HepG2 (cell line): ENCODE measurements at regions not wholly inside any gene's neighbourhood (a gene's known extent, or its start where the extent isn't known, plus 50 kb on each side); places are given as distances from the start of the nearest gene placed in this dataset.

Source experiments
- ARNTL ChIP-seq: sonication (generic); formaldehyde crosslinking; IDR thresholded peaks from 2 replicates; pipeline ENCODE4 v1.4.0; 2020; ENCODE audit warnings: mild to moderate bottlenecking, missing genetic modification reagents
- CBX2 ChIP-seq, 2 experiments: fragments of 200-600 bp in 1 of 2; sonication (generic); formaldehyde crosslinking in 1 of 2; IDR thresholded peaks; 2 replicates each; pipeline versions ENCODE4 v1.7.0 to v1.8.1; 2018 to 2022; ENCODE audit warnings: low read depth in 2 of 2, low read length in 1 of 2, mild to moderate bottlenecking in 1 of 2, missing genetic modification reagents in 1 of 2
- EEA1 ChIP-seq: sonication (generic); formaldehyde crosslinking; IDR thresholded peaks from 2 replicates; pipeline ENCODE4 v1.5.1; 2020; ENCODE audit warnings: mild to moderate bottlenecking, missing genetic modification reagents, borderline replicate concordance
- ERF ChIP-seq: IDR thresholded peaks from 2 replicates; pipeline ENCODE4 v1.6.1; 2018; ENCODE audit warnings: missing biosample characterization, missing genetic modification reagents
- HHEX ChIP-seq: IDR thresholded peaks from 2 replicates; pipeline ENCODE4 v1.6.1; 2016; ENCODE audit warnings: control low read depth
- HNRNPK ChIP-seq: fragments of 200-400 bp; formaldehyde crosslinking; IDR thresholded peaks from 2 replicates; pipeline ENCODE4 v1.6.1; 2018; ENCODE audit warnings: low read length, low read depth, moderate library complexity, mild to moderate bottlenecking; ENCODE audit not compliant: poor library complexity, severe bottlenecking
- MED1 ChIP-seq: sonication (generic); formaldehyde crosslinking; IDR thresholded peaks from 2 replicates; pipeline ENCODE4 v1.4.0; 2020; ENCODE audit warnings: missing genetic modification reagents
- RFX5 ChIP-seq: IDR thresholded peaks from 2 replicates; pipeline ENCODE4 v1.6.1; 2011; ENCODE audit warnings: low read depth, low read length, improper control_type of control experiment
- SMARCC2 ChIP-seq: fragments of 450-650 bp; IDR thresholded peaks from 2 replicates; pipeline ENCODE4 v1.6.1; 2017; ENCODE audit warnings: antibody characterized with exemption, mild to moderate bottlenecking
- TEAD2 ChIP-seq: sonication (generic); formaldehyde crosslinking; IDR thresholded peaks from 2 replicates; pipeline ENCODE4 v1.9.0; 2021; ENCODE audit warnings: missing genetic modification reagents
- XBP1 ChIP-seq: sonication (generic); formaldehyde crosslinking; IDR thresholded peaks from 2 replicates; pipeline ENCODE4 v1.5.0; 2020; ENCODE audit warnings: missing genetic modification reagents
- ZNF383 ChIP-seq: sonication (generic); formaldehyde crosslinking; IDR thresholded peaks from 2 replicates; pipeline ENCODE4 v1.4.0; 2020; ENCODE audit warnings: missing genetic modification reagents, mild to moderate bottlenecking, borderline replicate concordance
- ZNF547 ChIP-seq: sonication (generic); formaldehyde crosslinking; IDR thresholded peaks from 2 replicates; pipeline ENCODE4 v1.5.1; 2020; ENCODE audit warnings: mild to moderate bottlenecking, missing genetic modification reagents
- ZNF772 ChIP-seq: sonication (generic); formaldehyde crosslinking; IDR thresholded peaks from 2 replicates; pipeline ENCODE4 v1.5.0; 2020; ENCODE audit warnings: mild to moderate bottlenecking, missing genetic modification reagents
- TF ChIP-seq, protein P1 (sequence below): sonication (generic); formaldehyde crosslinking; IDR thresholded peaks from 2 replicates; pipeline ENCODE4 v1.4.0; 2020; ENCODE audit warnings: missing genetic modification reagents, mild to moderate bottlenecking, borderline replicate concordance
- TF ChIP-seq, protein P2 (sequence below): sonication (generic); formaldehyde crosslinking; IDR thresholded peaks from 2 replicates; pipeline ENCODE4 v1.5.1; 2020; ENCODE audit warnings: mild to moderate bottlenecking, missing genetic modification reagents, moderate library complexity
- TF ChIP-seq, protein P3 (sequence below): sonication (generic); formaldehyde crosslinking; IDR thresholded peaks from 2 replicates; pipeline ENCODE4 v1.4.0; 2020; ENCODE audit warnings: mild to moderate bottlenecking, missing genetic modification reagents, borderline replicate concordance
- TF ChIP-seq, protein P4 (sequence below): sonication (generic); formaldehyde crosslinking; IDR thresholded peaks from 2 replicates; pipeline ENCODE4 v1.8.0; 2022; ENCODE audit warnings: mild to moderate bottlenecking, missing genetic modification reagents, moderate library complexity
- TF ChIP-seq, protein P5 (sequence below): sonication (generic); formaldehyde crosslinking; IDR thresholded peaks from 2 replicates; pipeline ENCODE4 v1.8.0; 2022; ENCODE audit warnings: missing genetic modification reagents, mild to moderate bottlenecking, moderate library complexity, borderline replicate concordance

DNA sequence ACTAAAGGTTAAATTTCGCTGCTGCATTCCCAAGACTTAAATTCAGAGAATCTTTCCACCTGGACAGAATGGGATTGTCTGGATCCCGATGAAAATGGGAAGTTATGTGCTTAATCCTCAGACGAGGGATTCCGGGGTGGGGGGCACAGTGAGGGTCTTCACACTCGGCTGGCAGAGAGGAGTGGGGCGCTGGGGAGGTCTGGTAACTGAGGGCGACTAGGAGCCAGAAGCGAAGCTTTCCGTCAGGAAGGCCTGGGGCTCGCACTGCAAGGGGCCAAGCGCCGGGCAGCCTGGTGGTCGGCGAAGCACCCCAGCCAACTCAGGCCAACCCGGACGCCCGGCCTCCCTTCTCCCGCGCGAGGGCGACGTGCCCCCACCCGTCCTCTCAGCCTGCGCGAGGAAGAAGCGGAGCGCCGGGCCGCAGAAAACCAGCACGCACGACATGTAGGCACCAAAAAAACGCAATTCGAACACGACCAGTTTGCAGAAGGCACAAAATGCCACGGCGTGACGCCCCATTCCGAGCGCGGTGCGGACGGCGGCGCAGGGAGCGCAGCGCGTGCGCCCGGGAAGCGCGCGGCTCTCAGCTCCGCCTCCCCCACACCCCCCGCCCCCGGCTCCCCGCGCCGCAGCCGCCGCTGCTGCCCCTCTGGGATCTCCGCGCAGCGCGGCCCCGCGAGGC, 188.1 kb downstream of the ZEB2 start (continued):
- TF ChIP-seq, protein P1, sequence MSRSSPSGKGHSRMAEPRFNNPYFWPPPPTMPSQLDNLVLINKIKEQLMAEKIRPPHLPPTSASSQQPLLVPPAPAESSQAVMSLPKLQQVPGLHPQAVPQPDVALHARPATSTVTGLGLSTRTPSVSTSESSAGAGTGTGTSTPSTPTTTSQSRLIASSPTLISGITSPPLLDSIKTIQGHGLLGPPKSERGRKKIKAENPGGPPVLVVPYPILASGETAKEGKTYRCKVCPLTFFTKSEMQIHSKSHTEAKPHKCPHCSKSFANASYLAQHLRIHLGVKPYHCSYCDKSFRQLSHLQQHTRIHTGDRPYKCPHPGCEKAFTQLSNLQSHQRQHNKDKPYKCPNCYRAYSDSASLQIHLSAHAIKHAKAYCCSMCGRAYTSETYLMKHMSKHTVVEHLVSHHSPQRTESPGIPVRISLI (CRISPR knock-in tag), result no peak
- TF ChIP-seq EEA1 (CRISPR knock-in tag) (no peak), TEAD2 (no peak), ZNF383 (CRISPR knock-in tag) (no peak), ZNF772 (CRISPR knock-in tag) (no peak; the same call in 1 of the 2 replicates), ZNF547 (CRISPR knock-in tag) (peak; percentile 18), MED1 (CRISPR knock-in tag) (peak; percentile 51; the same call in 1 of the 2 replicates), ERF (CRISPR knock-in tag) (no peak; the same call in 1 of the 2 replicates), HHEX (no peak), SMARCC2 (no peak), HNRNPK (peak; percentile 14), CBX2 (IDR thresholded peaks at IDR 0.05; ENCODE audit: low read depth, low read length) (no peak), CBX2 (CRISPR knock-in tag; IDR thresholded peaks at IDR 0.05; ENCODE audit: low read depth) (peak; percentile 89), XBP1 (CRISPR knock-in tag) (no peak; the same call in 1 of the 2 replicates), RFX5 (no peak), ARNTL (CRISPR knock-in tag) (no peak)
- TF ChIP-seq, protein P2, sequence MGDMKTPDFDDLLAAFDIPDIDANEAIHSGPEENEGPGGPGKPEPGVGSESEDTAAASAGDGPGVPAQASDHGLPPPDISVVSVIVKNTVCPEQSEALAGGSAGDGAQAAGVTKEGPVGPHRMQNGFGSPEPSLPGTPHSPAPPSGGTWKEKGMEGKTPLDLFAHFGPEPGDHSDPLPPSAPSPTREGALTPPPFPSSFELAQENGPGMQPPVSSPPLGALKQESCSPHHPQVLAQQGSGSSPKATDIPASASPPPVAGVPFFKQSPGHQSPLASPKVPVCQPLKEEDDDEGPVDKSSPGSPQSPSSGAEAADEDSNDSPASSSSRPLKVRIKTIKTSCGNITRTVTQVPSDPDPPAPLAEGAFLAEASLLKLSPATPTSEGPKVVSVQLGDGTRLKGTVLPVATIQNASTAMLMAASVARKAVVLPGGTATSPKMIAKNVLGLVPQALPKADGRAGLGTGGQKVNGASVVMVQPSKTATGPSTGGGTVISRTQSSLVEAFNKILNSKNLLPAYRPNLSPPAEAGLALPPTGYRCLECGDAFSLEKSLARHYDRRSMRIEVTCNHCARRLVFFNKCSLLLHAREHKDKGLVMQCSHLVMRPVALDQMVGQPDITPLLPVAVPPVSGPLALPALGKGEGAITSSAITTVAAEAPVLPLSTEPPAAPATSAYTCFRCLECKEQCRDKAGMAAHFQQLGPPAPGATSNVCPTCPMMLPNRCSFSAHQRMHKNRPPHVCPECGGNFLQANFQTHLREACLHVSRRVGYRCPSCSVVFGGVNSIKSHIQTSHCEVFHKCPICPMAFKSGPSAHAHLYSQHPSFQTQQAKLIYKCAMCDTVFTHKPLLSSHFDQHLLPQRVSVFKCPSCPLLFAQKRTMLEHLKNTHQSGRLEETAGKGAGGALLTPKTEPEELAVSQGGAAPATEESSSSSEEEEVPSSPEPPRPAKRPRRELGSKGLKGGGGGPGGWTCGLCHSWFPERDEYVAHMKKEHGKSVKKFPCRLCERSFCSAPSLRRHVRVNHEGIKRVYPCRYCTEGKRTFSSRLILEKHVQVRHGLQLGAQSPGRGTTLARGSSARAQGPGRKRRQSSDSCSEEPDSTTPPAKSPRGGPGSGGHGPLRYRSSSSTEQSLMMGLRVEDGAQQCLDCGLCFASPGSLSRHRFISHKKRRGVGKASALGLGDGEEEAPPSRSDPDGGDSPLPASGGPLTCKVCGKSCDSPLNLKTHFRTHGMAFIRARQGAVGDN, result peak; percentile 93
- TF ChIP-seq, protein P3, sequence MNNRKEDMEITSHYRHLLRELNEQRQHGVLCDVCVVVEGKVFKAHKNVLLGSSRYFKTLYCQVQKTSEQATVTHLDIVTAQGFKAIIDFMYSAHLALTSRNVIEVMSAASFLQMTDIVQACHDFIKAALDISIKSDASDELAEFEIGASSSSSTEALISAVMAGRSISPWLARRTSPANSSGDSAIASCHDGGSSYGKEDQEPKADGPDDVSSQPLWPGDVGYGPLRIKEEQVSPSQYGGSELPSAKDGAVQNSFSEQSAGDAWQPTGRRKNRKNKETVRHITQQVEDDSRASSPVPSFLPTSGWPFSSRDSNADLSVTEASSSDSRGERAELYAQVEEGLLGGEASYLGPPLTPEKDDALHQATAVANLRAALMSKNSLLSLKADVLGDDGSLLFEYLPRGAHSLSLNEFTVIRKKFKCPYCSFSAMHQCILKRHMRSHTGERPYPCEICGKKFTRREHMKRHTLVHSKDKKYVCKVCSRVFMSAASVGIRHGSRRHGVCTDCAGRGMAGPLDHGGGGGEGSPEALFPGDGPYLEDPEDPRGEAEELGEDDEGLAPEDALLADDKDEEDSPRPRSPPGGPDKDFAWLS (CRISPR knock-in tag), result no peak
- TF ChIP-seq, protein P4, sequence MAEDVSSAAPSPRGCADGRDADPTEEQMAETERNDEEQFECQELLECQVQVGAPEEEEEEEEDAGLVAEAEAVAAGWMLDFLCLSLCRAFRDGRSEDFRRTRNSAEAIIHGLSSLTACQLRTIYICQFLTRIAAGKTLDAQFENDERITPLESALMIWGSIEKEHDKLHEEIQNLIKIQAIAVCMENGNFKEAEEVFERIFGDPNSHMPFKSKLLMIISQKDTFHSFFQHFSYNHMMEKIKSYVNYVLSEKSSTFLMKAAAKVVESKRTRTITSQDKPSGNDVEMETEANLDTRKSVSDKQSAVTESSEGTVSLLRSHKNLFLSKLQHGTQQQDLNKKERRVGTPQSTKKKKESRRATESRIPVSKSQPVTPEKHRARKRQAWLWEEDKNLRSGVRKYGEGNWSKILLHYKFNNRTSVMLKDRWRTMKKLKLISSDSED (CRISPR knock-in tag), result no peak
- TF ChIP-seq, protein P5, sequence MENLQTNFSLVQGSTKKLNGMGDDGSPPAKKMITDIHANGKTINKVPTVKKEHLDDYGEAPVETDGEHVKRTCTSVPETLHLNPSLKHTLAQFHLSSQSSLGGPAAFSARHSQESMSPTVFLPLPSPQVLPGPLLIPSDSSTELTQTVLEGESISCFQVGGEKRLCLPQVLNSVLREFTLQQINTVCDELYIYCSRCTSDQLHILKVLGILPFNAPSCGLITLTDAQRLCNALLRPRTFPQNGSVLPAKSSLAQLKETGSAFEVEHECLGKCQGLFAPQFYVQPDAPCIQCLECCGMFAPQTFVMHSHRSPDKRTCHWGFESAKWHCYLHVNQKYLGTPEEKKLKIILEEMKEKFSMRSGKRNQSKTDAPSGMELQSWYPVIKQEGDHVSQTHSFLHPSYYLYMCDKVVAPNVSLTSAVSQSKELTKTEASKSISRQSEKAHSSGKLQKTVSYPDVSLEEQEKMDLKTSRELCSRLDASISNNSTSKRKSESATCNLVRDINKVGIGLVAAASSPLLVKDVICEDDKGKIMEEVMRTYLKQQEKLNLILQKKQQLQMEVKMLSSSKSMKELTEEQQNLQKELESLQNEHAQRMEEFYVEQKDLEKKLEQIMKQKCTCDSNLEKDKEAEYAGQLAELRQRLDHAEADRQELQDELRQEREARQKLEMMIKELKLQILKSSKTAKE (CRISPR knock-in tag), result no peak
